K562 (cell line): ENCODE measurements at regions not wholly inside any gene's neighbourhood (a gene's known extent, or its start where the extent isn't known, plus 50 kb on each side); places are given as distances from the start of the nearest gene placed in this dataset.

ENCODE experiments used
- ATAC-seq: fragments of 200-7000 bp; cut with Tn5 transposase; 3 replicates; pipeline ENCODE4 v1.9.1; 2020; ENCODE audit warnings: moderate library complexity
- BruUV-seq: library from RNA; stranded (reverse); fragments of 400-500 nt; replicated peaks from 2 replicates; lab custom pipeline; 2021; lab: Mats Ljungman, UMichigan
- CTCF ChIA-PET: fragments of 300-600 bp; formaldehyde crosslinking; extraction: SDS; loops from one replicate; lab custom pipeline; 2021; ENCODE audit warnings: low intra/inter-chr PET ratio; lab: Yijun Ruan, JAX
- POLR2A ChIA-PET: fragments of 300-600, 350-650 bp; sonication (Branson Sonifier 250); formaldehyde crosslinking; extraction: SDS; loops from one replicate; lab custom pipeline; 2021; ENCODE audit warnings: antibody characterized with exemption, inconsistent platforms; lab: Yijun Ruan, JAX
- DNase-seq, 4 experiments: peaks; one replicate each; pipeline versions ENCODE4 v3.0.0 to v3.0.0-alpha.2; 2011 to 2018; ENCODE audit warnings: low spot score in 3 of 4, mixed read lengths in 3 of 4; ENCODE audit errors: extremely low read depth in 1 of 4
- FAIRE-seq: peaks from 2 replicates; lab custom pipeline; 2011; peaks lifted over from hg19 to GRCh38; lab: Jason Lieb, UNC
- H2AFZ ChIP-seq: 2 replicates; pipeline ENCODE4 v1.6.0; 2011; ENCODE audit warnings: low read depth, low read length, control low read depth, inconsistent platforms
- H3K27ac ChIP-seq: fragments of 200-600 bp; 3 replicates; pipeline ENCODE4 v1.8.0; 2011; ENCODE audit warnings: low read depth, mild to moderate bottlenecking, control low read depth, inconsistent platforms, low read length, moderate library complexity, mixed read lengths; ENCODE audit errors: extremely low read depth
- H3K27me3 ChIP-seq, 2 experiments: fragments of 300-600 bp in 1 of 2; 2 replicates in 1 of 2; 3 replicates in 1 of 2; pipeline versions ENCODE4 v1.6.0 to v1.8.0; 2011; ENCODE audit warnings: inconsistent platforms in 2 of 2, low read length in 2 of 2, mild to moderate bottlenecking in 1 of 2, mixed read lengths in 1 of 2, moderate library complexity in 1 of 2; ENCODE audit not compliant: control insufficient read depth in 2 of 2, insufficient read depth in 2 of 2
- H3K36me3 ChIP-seq: fragments of 300-600 bp; 3 replicates; pipeline ENCODE4 v1.8.0; 2011; ENCODE audit warnings: mild to moderate bottlenecking, low read length, inconsistent platforms; ENCODE audit not compliant: control insufficient read depth, insufficient read depth
- H3K4me1 ChIP-seq, 2 experiments: fragments of 200-600 bp in 1 of 2; replicated peaks in 1 of 2; 2 replicates in 1 of 2; 3 replicates in 1 of 2; pipeline versions ENCODE4 v1.5.1 to v1.8.0; 2011; ENCODE audit warnings: inconsistent platforms in 2 of 2, low read length in 2 of 2, mild to moderate bottlenecking in 1 of 2, mixed read lengths in 1 of 2, moderate library complexity in 1 of 2; ENCODE audit not compliant: control insufficient read depth in 2 of 2, insufficient read depth in 2 of 2
- H3K4me2 ChIP-seq: 2 replicates; pipeline ENCODE4 v1.6.1; 2011; ENCODE audit warnings: low read length, control low read depth, inconsistent platforms, mixed read lengths; ENCODE audit not compliant: insufficient read depth
- H3K4me3 ChIP-seq: fragments of 200-600 bp; sonication (generic), shearing (Covaris generic); 2 replicates; pipeline ENCODE4 v1.5.1; 2016; ENCODE audit warnings: control low read depth, inconsistent platforms
- H3K79me2 ChIP-seq: fragments of 200-600 bp; 3 replicates; pipeline ENCODE4 v1.8.0; 2011; ENCODE audit warnings: low read length, inconsistent platforms; ENCODE audit not compliant: control insufficient read depth, insufficient read depth
- H3K9ac ChIP-seq, 2 experiments: 2 replicates each; pipeline versions ENCODE4 v1.6.0 to v1.6.1; 2011; ENCODE audit warnings: low read depth in 2 of 2, low read length in 2 of 2, control low read depth in 1 of 2, inconsistent platforms in 1 of 2, mild to moderate bottlenecking in 1 of 2, mixed read lengths in 1 of 2; ENCODE audit not compliant: insufficient read depth in 1 of 2
- H3K9me1 ChIP-seq: one replicate; pipeline ENCODE4 v1.6.0; 2011; ENCODE audit warnings: inconsistent platforms, mild to moderate bottlenecking, low read length, moderate library complexity; ENCODE audit not compliant: control insufficient read depth, insufficient read depth
- H3K9me3 ChIP-seq: replicated peaks from 2 replicates; pipeline ENCODE4 v1.5.1; 2011; ENCODE audit warnings: low read depth, low read length, inconsistent platforms; ENCODE audit not compliant: control insufficient read depth, insufficient read depth
- H4K20me1 ChIP-seq: replicated peaks from 2 replicates; pipeline ENCODE4 v1.6.1; 2011; ENCODE audit warnings: low read length, inconsistent platforms, mixed read lengths; ENCODE audit not compliant: control insufficient read depth, insufficient read depth
- ARID1B ChIP-seq: fragments of 450-650 bp; IDR thresholded peaks from 2 replicates; pipeline ENCODE4 v1.6.1; 2016; ENCODE audit warnings: antibody characterized with exemption, mild to moderate bottlenecking, inconsistent platforms
- CBX5 ChIP-seq: IDR thresholded peaks from 2 replicates; pipeline ENCODE4 v1.6.1; 2014; ENCODE audit warnings: low read depth, borderline replicate concordance
- DMBX1 ChIP-seq: fragments of 250-450 bp; sonication (Bioruptor Pico); IDR thresholded peaks from 2 replicates; pipeline ENCODE4 v1.8.0; 2022; ENCODE audit warnings: inconsistent platforms, mild to moderate bottlenecking, moderate library complexity, borderline replicate concordance
- KDM5B ChIP-seq: fragments of 200-600 bp; sonication (generic); IDR thresholded peaks from 2 replicates; pipeline ENCODE4 v1.6.1; 2012; ENCODE audit warnings: low read depth, mild to moderate bottlenecking, moderate library complexity, low read length, control low read depth, inconsistent platforms; ENCODE audit not compliant: insufficient replicate concordance
- KLF1 ChIP-seq: fragments of 450-650 bp; IDR thresholded peaks from 2 replicates; pipeline ENCODE4 v1.6.1; 2016; ENCODE audit warnings: missing genetic modification characterization, missing compliant biosample characterization
- KLF10 ChIP-seq: fragments of 250-450 bp; sonication (Bioruptor Pico); IDR thresholded peaks from 2 replicates; pipeline ENCODE4 v1.6.1; 2021; ENCODE audit warnings: matching md5 sums
- ZNF175 ChIP-seq: fragments of 200-800 bp; sonication (Bioruptor generic); IDR thresholded peaks from 2 replicates; pipeline ENCODE4 v1.6.1; 2016; ENCODE audit warnings: low read depth, mild to moderate bottlenecking, missing genetic modification characterization, missing compliant biosample characterization
- ZNF79 ChIP-seq: fragments of 250-450 bp; sonication (Bioruptor Pico); IDR thresholded peaks from 2 replicates; pipeline ENCODE4 v1.4.0; 2020; ENCODE audit warnings: low read depth, mild to moderate bottlenecking, moderate library complexity
- in situ Hi-C: fragments of 300-500 bp; cut with MboI; formaldehyde crosslinking; loops from 4 replicates; pipeline ENCODE4 v1.15.0; 2018; ENCODE audit warnings: inconsistent platforms, mixed read lengths
- intact Hi-C: fragments of 100-400 bp; cut with micrococcal nuclease; formaldehyde crosslinking; loops from 2 replicates; pipeline ENCODE4 v1.14.2; 2022

- no peak overlapping the region for H3K4me2 ChIP-seq
- no peak overlapping the region for H2AFZ ChIP-seq
- ChIA-PET CTCF (no interaction called here), POLR2A (interaction anchor here (0.6 kb wide), 1 partner anchor 20 kb away, joined by 3 read pairs; no protein-coding TSS in a partner anchor)
- H3K9me3 ChIP-seq, result no peaks in the 10 kb centered on the region
- H3K4me3 ChIP-seq, result no peak overlapping the region
- H3K36me3 ChIP-seq, result no peaks in the 10 kb centered on the region
- no peaks in the 10 kb centered on the region for H3K27me3 ChIP-seq
- DNase-seq (no peak), ATAC-seq (no peak)
- H3K9ac ChIP-seq, result no peak overlapping the region
- intact Hi-C loops (no loop called here), in situ Hi-C loops (no loop called here)
- H4K20me1 ChIP-seq, result no peaks in the 10 kb centered on the region
- H3K9me1 ChIP-seq, result no peaks in the 10 kb centered on the region
- H3K4me1 ChIP-seq, result no peaks in the 10 kb centered on the region
- no peaks in the 10 kb centered on the region for H3K79me2 ChIP-seq
- no TSS peak for BruUV-seq
- no peak for TF ChIP-seq KLF1
- TF ChIP-seq ARID1B, result no peak
- no peak for TF ChIP-seq KLF10 (CRISPR knock-in tag)
- TF ChIP-seq CBX5, result no peak
- TF ChIP-seq KDM5B, result no peak
- no peak for TF ChIP-seq ZNF79
- no peak for TF ChIP-seq DMBX1 (CRISPR knock-in tag)
- TF ChIP-seq ZNF175 (CRISPR knock-in tag), result no peak
- TF ChIP-seq, all 486 proteins: peak for 0
- no peak for FAIRE-seq
- H3K27ac ChIP-seq, result no peak overlapping the region
These were observed 68.3 kb upstream of the POU2AF2 start for GRCh38 chr11:111177037-111177871.
